H1 (cell line): ENCODE measurements at regions not wholly inside any gene's neighbourhood (a gene's known extent, or its start where the extent isn't known, plus 50 kb on each side); places are given as distances from the start of the nearest gene placed in this dataset.

Experiments
- CTCF ChIA-PET: fragments of 300-600 bp; sonication (Branson Sonifier 250); formaldehyde crosslinking; loops from one replicate; lab custom pipeline; 2021; ENCODE audit not compliant: partially characterized antibody; lab: Charles Lee
- POLR2A ChIA-PET: fragments of 300-600 bp; sonication (Branson Sonifier 250); formaldehyde crosslinking; loops from one replicate; lab custom pipeline; 2021; ENCODE audit warnings: inconsistent platforms; ENCODE audit not compliant: partially characterized antibody; lab: Charles Lee
- DNase-seq, 2 experiments: peaks; one replicate each; pipeline versions ENCODE4 v3.0.0 to v3.0.0-alpha.2; 2010 to 2022; ENCODE audit warnings: low spot score in 2 of 2, low read depth in 1 of 2, mixed read lengths in 1 of 2
- FAIRE-seq: peaks from 2 replicates; lab custom pipeline; 2011; peaks lifted over from hg19 to GRCh38; lab: Jason Lieb, UNC
- H2AFZ ChIP-seq: 2 replicates; pipeline ENCODE4 v1.8.1; 2012; ENCODE audit warnings: low read length, inconsistent platforms
- H2AK5ac ChIP-seq: 2 replicates; pipeline ENCODE4 v1.6.1; 2013; ENCODE audit warnings: low read depth, low read length
- H2BK120ac ChIP-seq: replicated peaks from 2 replicates; pipeline ENCODE3; 2013; ENCODE audit warnings: low read depth, low read length, inconsistent platforms
- H2BK12ac ChIP-seq: 2 replicates; pipeline ENCODE4 v1.6.1; 2013; ENCODE audit warnings: low read depth, low read length
- H2BK15ac ChIP-seq: 2 replicates; pipeline ENCODE4 v1.6.1; 2013; ENCODE audit warnings: low read length
- H2BK20ac ChIP-seq: 2 replicates; pipeline ENCODE4 v1.6.1; 2013; ENCODE audit warnings: low read length
- H2BK5ac ChIP-seq: 2 replicates; pipeline ENCODE4 v1.6.1; 2013; ENCODE audit warnings: low read depth, low read length
- H3K14ac ChIP-seq: 2 replicates; pipeline ENCODE4 v1.6.1; 2013; ENCODE audit warnings: inconsistent platforms; ENCODE audit not compliant: insufficient read length
- H3K18ac ChIP-seq: 2 replicates; pipeline ENCODE4 v1.6.1; 2013; ENCODE audit warnings: low read length; ENCODE audit errors: extremely low read depth
- H3K23ac ChIP-seq: 2 replicates; pipeline ENCODE4 v1.6.1; 2013; ENCODE audit warnings: inconsistent platforms; ENCODE audit not compliant: insufficient read length
- H3K23me2 ChIP-seq: 2 replicates; pipeline ENCODE4 v1.6.1; 2013; ENCODE audit warnings: low read depth, low read length
- H3K27ac ChIP-seq: 2 replicates; pipeline ENCODE4 v1.6.1; 2011; ENCODE audit warnings: low read depth, low read length, inconsistent platforms
- H3K27me3 ChIP-seq, 4 experiments: replicated peaks in 1 of 4; 1 replicate in 1 of 4; 2 replicates in 3 of 4; pipeline versions ENCODE4 v1.6.1 to v1.8.1; 2011 to 2013; ENCODE audit warnings: low read length in 3 of 4, mild to moderate bottlenecking in 3 of 4, inconsistent platforms in 2 of 4, mixed read lengths in 2 of 4, moderate library complexity in 1 of 4; ENCODE audit not compliant: control insufficient read depth in 3 of 4, insufficient read depth in 3 of 4; ENCODE audit errors: extremely low read depth in 1 of 4
- H3K36me3 ChIP-seq, 4 experiments: 2 replicates each; pipeline versions ENCODE4 v1.6.1 to v1.8.1; 2011 to 2013; ENCODE audit warnings: mild to moderate bottlenecking in 4 of 4, low read length in 3 of 4, moderate library complexity in 2 of 4, control low read depth in 1 of 4, inconsistent platforms in 1 of 4; ENCODE audit not compliant: insufficient read depth in 4 of 4, control insufficient read depth in 2 of 4
- H3K4ac ChIP-seq: replicated peaks from 2 replicates; pipeline ENCODE3; 2013; ENCODE audit warnings: low read length, low read depth, mixed read lengths, inconsistent platforms; ENCODE audit not compliant: insufficient read length
- H3K4me1 ChIP-seq, 4 experiments: replicated peaks in 1 of 4; 1 replicate in 1 of 4; 2 replicates in 3 of 4; pipeline versions ENCODE4 v1.6.1 to v1.8.1; 2011 to 2013; ENCODE audit warnings: low read length in 3 of 4, inconsistent platforms in 2 of 4, mixed read lengths in 1 of 4; ENCODE audit not compliant: insufficient read depth in 4 of 4, control insufficient read depth in 3 of 4
- H3K4me2 ChIP-seq, 2 experiments: 2 replicates each; pipeline versions ENCODE4 v1.6.1 to v1.8.1; 2011 to 2013; ENCODE audit warnings: low read depth in 2 of 2, low read length in 2 of 2, control low read depth in 1 of 2, inconsistent platforms in 1 of 2, mild to moderate bottlenecking in 1 of 2; ENCODE audit not compliant: insufficient read depth in 1 of 2
- H3K4me3 ChIP-seq, 4 experiments: fragments of 200-600, 300-600 bp in 1 of 4; sonication (generic), shearing (Covaris generic), sonication (Bioruptor Twin) in 1 of 4; 2 replicates each; pipeline versions ENCODE4 v1.5.1 to v1.8.1; 2011 to 2016; ENCODE audit warnings: low read length in 4 of 4, low read depth in 3 of 4, control low read depth in 2 of 4, inconsistent platforms in 2 of 4, mild to moderate bottlenecking in 2 of 4, mixed read lengths in 1 of 4, moderate library complexity in 1 of 4; ENCODE audit not compliant: insufficient read depth in 2 of 4; ENCODE audit errors: extremely low read depth in 1 of 4
- H3K56ac ChIP-seq: replicated peaks from 2 replicates; pipeline ENCODE3; 2013; ENCODE audit warnings: low read depth, mild to moderate bottlenecking, mixed read lengths, low read length, inconsistent platforms; ENCODE audit not compliant: insufficient read length
- H3K79me1 ChIP-seq: 2 replicates; pipeline ENCODE4 v1.6.1; 2013; ENCODE audit warnings: low read depth, low read length, control low read depth
- H3K79me2 ChIP-seq, 2 experiments: 2 replicates each; pipeline versions ENCODE4 v1.6.1 to v1.8.1; 2012 to 2013; ENCODE audit warnings: low read length in 2 of 2, mild to moderate bottlenecking in 2 of 2, inconsistent platforms in 1 of 2; ENCODE audit not compliant: insufficient read depth in 2 of 2, control insufficient read depth in 1 of 2
- H3K9ac ChIP-seq, 4 experiments: replicated peaks in 1 of 4; 1 replicate in 1 of 4; 2 replicates in 3 of 4; pipeline versions ENCODE4 v1.6.1 to v1.8.1; 2011 to 2013; ENCODE audit warnings: low read depth in 3 of 4, low read length in 3 of 4, control low read depth in 2 of 4, mild to moderate bottlenecking in 2 of 4, moderate library complexity in 2 of 4, inconsistent platforms in 1 of 4; ENCODE audit errors: extremely low read depth in 1 of 4
- H3K9me3 ChIP-seq, 2 experiments: 2 replicates each; pipeline versions ENCODE4 v1.6.1 to v1.8.1; 2012 to 2013; ENCODE audit warnings: mild to moderate bottlenecking in 2 of 2, moderate library complexity in 2 of 2, control low read depth in 1 of 2, inconsistent platforms in 1 of 2, low read depth in 1 of 2, low read length in 1 of 2, mixed read lengths in 1 of 2; ENCODE audit not compliant: insufficient read depth in 2 of 2
- H4K20me1 ChIP-seq, 2 experiments: replicated peaks in 1 of 2; 2 replicates each; pipeline versions ENCODE3 to v1.8.1; 2011 to 2013; ENCODE audit warnings: inconsistent platforms in 2 of 2, low read length in 2 of 2, mild to moderate bottlenecking in 1 of 2; ENCODE audit not compliant: insufficient read depth in 2 of 2, control insufficient read depth in 1 of 2
- H4K5ac ChIP-seq: 2 replicates; pipeline ENCODE4 v1.6.1; 2013; ENCODE audit warnings: low read length, low read depth, mixed read lengths, inconsistent platforms; ENCODE audit not compliant: insufficient read length
- H4K8ac ChIP-seq: 2 replicates; pipeline ENCODE4 v1.8.0; 2013; ENCODE audit warnings: mild to moderate bottlenecking, moderate library complexity, low read length, inconsistent platforms; ENCODE audit not compliant: insufficient read depth; ENCODE audit errors: extremely low read depth
- H4K91ac ChIP-seq: replicated peaks from 2 replicates; pipeline ENCODE3; 2013; ENCODE audit warnings: low read length, mixed read lengths, inconsistent platforms; ENCODE audit not compliant: insufficient read length
- HDAC6 ChIP-seq: IDR thresholded peaks from one replicate; pipeline ENCODE4 v1.7.1; 2012; ENCODE audit warnings: low read depth, mild to moderate bottlenecking, inconsistent platforms, low read length, moderate library complexity
- POLR2A ChIP-seq, 2 experiments: IDR thresholded peaks; 1 replicate in 1 of 2; 2 replicates in 1 of 2; pipeline ENCODE4 v1.6.1; 2011; ENCODE audit warnings: low read depth in 2 of 2, low read length in 2 of 2, mild to moderate bottlenecking in 2 of 2; ENCODE audit errors: control extremely low read depth in 1 of 2
- WGBS, 2 experiments: shearing (Covaris generic) in 1 of 2; methylation state at CpG; one replicate each; pipeline versions ENCODE4 v1.1.6 to v1.1.7; 2013 to 2015; ENCODE audit warnings: low lambda C conversion rate in 2 of 2, mixed read lengths in 2 of 2, inconsistent platforms in 1 of 2, low coverage in 1 of 2, missing lambda C conversion rate in 1 of 2; ENCODE audit not compliant: insufficient replicate concordance in 2 of 2, insufficient coverage in 1 of 2, insufficient read length in 1 of 2; ENCODE audit errors: extremely low coverage in 1 of 2, missing lambda C conversion rate in 1 of 2; 5-methylcytosine and 5-hydroxymethylcytosine counted together

DNA sequence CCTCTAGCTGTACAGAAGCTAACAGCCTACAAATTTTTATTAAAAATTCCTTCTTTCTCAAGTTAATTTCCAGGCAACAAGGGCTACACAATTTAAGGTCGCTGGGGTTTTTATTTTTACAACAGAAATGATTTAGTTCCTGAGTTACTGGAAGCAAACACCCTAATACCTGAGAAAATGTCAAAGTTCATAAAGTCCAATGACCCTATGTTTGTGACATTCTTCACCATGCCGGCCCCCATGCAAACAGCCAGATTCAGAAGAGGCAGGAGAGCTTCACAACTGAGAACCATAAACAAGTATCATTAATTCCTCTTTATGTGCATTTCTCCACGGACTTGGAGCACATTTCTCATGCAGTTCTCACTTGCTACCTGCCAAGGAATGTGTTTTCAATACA lies 236.2 kb upstream of the EGLN3 start:
- H2BK12ac ChIP-seq, result no peak overlapping the region
- CTCF ChIA-PET, result interaction anchor here (0.5 kb wide), 1 partner anchor 1570 kb away, joined by 3 read pairs; no protein-coding TSS in a partner anchor
- POLR2A ChIA-PET, result no interaction called here

More for the DNA sequence above, 236.2 kb upstream of the EGLN3 start:
- Histone ChIP-seq H2BK120ac (no peak overlapping the region), H2AK5ac (no peak overlapping the region), H3K36me3 (no peaks in the 10 kb centered on the region), H3K27ac (no peak overlapping the region), H3K27me3 (no peaks in the 10 kb centered on the region), H3K56ac (no peak overlapping the region), H3K79me1 (no peaks in the 10 kb centered on the region), H4K91ac (no peak overlapping the region), H3K23ac (no peak overlapping the region), H4K20me1 (no peaks in the 10 kb centered on the region), H4K8ac (no peak overlapping the region), H3K4me1 (no peaks in the 10 kb centered on the region), H3K4me3 (no peak overlapping the region), H3K9ac (no peak overlapping the region), H3K14ac (no peak overlapping the region), H2AFZ (no peak overlapping the region), H3K23me2 (no peaks in the 10 kb centered on the region), H3K4ac (no peak overlapping the region), H3K9me3 (no peaks in the 10 kb centered on the region), H2BK15ac (no peak overlapping the region), H3K79me2 (no peaks in the 10 kb centered on the region), H2BK20ac (no peak overlapping the region), H4K5ac (no peak overlapping the region), H2BK5ac (no peak overlapping the region), H3K18ac (no peak overlapping the region), H3K4me2 (no peak overlapping the region)
- WGBS, 2 experiments, result 80% methylated on average over 3 of the region's 3 CpGs; no CpG with 5 or more reads in 1 of the 2 experiments
- no peak for FAIRE-seq
- DNase-seq, result no peak
- TF ChIP-seq HDAC6 (no peak), POLR2A (IDR thresholded peaks at IDR 0.05; ENCODE audit: control extremely low read depth in 1 of 2, low read depth in 2 of 2, low read length in 2 of 2) (no peak)
